ENCODE measurements at regions not wholly inside any gene's neighbourhood (a gene's known extent, or its start where the extent isn't known, plus 50 kb on each side); places are given as distances from the start of the nearest gene placed in this dataset.

DNA sequence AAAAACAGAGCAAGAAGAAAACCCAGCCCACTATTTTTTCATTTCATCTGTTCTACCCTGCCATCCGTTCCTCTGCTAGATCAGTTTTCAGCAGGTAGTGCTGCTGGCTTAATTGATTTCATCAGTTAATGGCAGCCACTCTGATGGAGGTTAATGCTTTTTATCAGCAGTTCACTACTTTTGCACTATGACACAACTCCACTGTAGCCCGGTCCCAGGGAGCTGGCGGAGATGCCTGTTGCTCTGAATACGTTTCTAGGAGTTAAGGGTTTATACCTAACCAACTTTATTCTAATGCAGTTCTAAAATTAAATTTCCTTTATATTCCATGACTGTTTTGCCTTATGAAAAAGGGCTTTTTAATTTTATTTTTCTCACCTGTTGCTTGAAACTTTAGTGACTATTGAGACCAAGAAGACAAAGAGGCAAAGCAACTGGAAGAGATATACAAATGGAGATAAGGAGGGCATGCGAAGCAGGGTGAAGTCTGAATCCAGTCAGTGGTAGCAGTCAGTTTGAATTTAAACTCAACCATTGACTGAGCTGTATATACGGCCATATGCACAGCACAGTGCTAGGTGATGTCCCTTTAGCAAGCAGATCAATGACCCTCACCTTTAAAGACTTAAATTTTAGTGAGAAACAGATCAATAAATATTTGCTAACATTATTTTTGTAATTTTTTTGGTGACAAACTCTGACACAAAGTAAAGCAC lies 477.9 kb downstream of the LMO4 start:
- TF ChIP-seq POLR2A (IDR thresholded peaks at IDR 0.05; ENCODE audit: low read depth, low read length) (no peak), POLR2AphosphoS5 (IDR thresholded peaks at IDR 0.05; ENCODE audit: low read depth, low read length) (no peak)
